SK-N-SH (cell line): ENCODE measurements at regions not wholly inside any gene's neighbourhood (a gene's known extent, or its start where the extent isn't known, plus 50 kb on each side); places are given as distances from the start of the nearest gene placed in this dataset.

ENCODE experiments used
- CTCF ChIA-PET: fragments of 300-600, 350-600 bp; formaldehyde crosslinking; extraction: SDS; loops from one replicate; lab custom pipeline; 2021; lab: Yijun Ruan, JAX
- POLR2A ChIA-PET: fragments of 350-600 bp; sonication (Branson Sonifier 250); formaldehyde crosslinking; extraction: SDS; loops from one replicate; lab custom pipeline; 2020; ENCODE audit warnings: antibody characterized with exemption, inconsistent platforms; lab: Yijun Ruan, JAX
- DNase-seq: peaks from one replicate; pipeline ENCODE4 v3.0.0; 2012
- H2AFZ ChIP-seq: fragments of 200-600 bp; sonication (generic); 2 replicates; pipeline ENCODE4 v1.8.1; 2016; ENCODE audit warnings: antibody characterized with exemption, mild to moderate bottlenecking, low read depth
- H3F3A ChIP-seq: fragments of 200-600 bp; sonication (generic); replicated peaks from 2 replicates; pipeline ENCODE3; 2016; ENCODE audit warnings: antibody characterized with exemption, mild to moderate bottlenecking; ENCODE audit not compliant: insufficient read depth
- H3K27ac ChIP-seq, 2 experiments: fragments of 200-500 bp in 1 of 2; fragments of 200-600 bp in 1 of 2; sonication (Bioruptor generic) in 1 of 2; sonication (generic), shearing (Covaris generic) in 1 of 2; 2 replicates each; pipeline versions ENCODE4 v1.5.1 to v1.6.1; 2014 to 2016; ENCODE audit warnings: low read depth in 2 of 2, inconsistent platforms in 1 of 2, low read length in 1 of 2, mild to moderate bottlenecking in 1 of 2, mixed read lengths in 1 of 2
- H3K27me3 ChIP-seq: fragments of 200-600 bp; sonication (generic), shearing (Covaris generic); 2 replicates; pipeline ENCODE4 v1.6.1; 2016; ENCODE audit warnings: mixed run types; ENCODE audit not compliant: insufficient read depth
- H3K36me3 ChIP-seq, 2 experiments: fragments of 200-500 bp in 1 of 2; fragments of 200-600 bp in 1 of 2; sonication (Bioruptor generic) in 1 of 2; sonication (generic) in 1 of 2; replicated peaks in 1 of 2; 2 replicates each; pipeline versions ENCODE3 to v1.5.1; 2014 to 2016; ENCODE audit warnings: low read length in 1 of 2, mild to moderate bottlenecking in 1 of 2; ENCODE audit not compliant: insufficient read depth in 2 of 2, control insufficient read depth in 1 of 2
- H3K4me1 ChIP-seq, 2 experiments: fragments of 200-500 bp in 1 of 2; fragments of 200-600 bp in 1 of 2; sonication (Bioruptor generic) in 1 of 2; sonication (generic), shearing (Covaris generic) in 1 of 2; 2 replicates each; pipeline versions ENCODE4 v1.5.1 to v1.6.1; 2014 to 2016; ENCODE audit warnings: low read depth in 1 of 2, low read length in 1 of 2, mixed run types in 1 of 2; ENCODE audit not compliant: insufficient read depth in 2 of 2, control insufficient read depth in 1 of 2
- H3K4me2 ChIP-seq: fragments of 200-600 bp; sonication (generic), shearing (Covaris generic); 2 replicates; pipeline ENCODE4 v1.6.1; 2017; ENCODE audit warnings: mixed run types
- H3K4me3 ChIP-seq, 2 experiments: fragments of 200-500 bp in 1 of 2; fragments of 200-600 bp in 1 of 2; sonication (Bioruptor generic) in 1 of 2; sonication (generic), shearing (Covaris generic) in 1 of 2; 2 replicates each; pipeline versions ENCODE4 v1.5.1 to v1.8.1; 2014 to 2016; ENCODE audit warnings: low read depth in 2 of 2, inconsistent platforms in 1 of 2, low read length in 1 of 2, mild to moderate bottlenecking in 1 of 2, mixed read lengths in 1 of 2, moderate library complexity in 1 of 2
- H3K79me2 ChIP-seq: fragments of 200-600 bp; sonication (generic); 2 replicates; pipeline ENCODE4 v1.8.1; 2017; ENCODE audit warnings: mild to moderate bottlenecking; ENCODE audit not compliant: insufficient read depth
- H3K9ac ChIP-seq: fragments of 200-600 bp; sonication (generic); 2 replicates; pipeline ENCODE4 v1.6.1; 2017; ENCODE audit warnings: mixed run types
- H3K9me2 ChIP-seq: fragments of 200-600 bp; sonication (generic); 2 replicates; pipeline ENCODE4 v1.6.1; 2017; ENCODE audit warnings: mixed run types
- H3K9me3 ChIP-seq: fragments of 200-600 bp; sonication (generic); 2 replicates; pipeline ENCODE4 v1.6.1; 2017; ENCODE audit warnings: mixed run types, mild to moderate bottlenecking, moderate library complexity
- H4K20me1 ChIP-seq: fragments of 200-600 bp; sonication (generic); 2 replicates; pipeline ENCODE4 v1.6.1; 2017; ENCODE audit warnings: mild to moderate bottlenecking, mixed run types; ENCODE audit not compliant: insufficient read depth
- FOXJ3 ChIP-seq: sonication (generic); formaldehyde crosslinking; IDR thresholded peaks from 2 replicates; pipeline ENCODE4 v1.5.1; 2020; ENCODE audit warnings: mild to moderate bottlenecking, missing genetic modification reagents
- FOXM1 ChIP-seq: IDR thresholded peaks from 2 replicates; pipeline ENCODE4 v1.4.0; 2012; ENCODE audit warnings: low read depth, mild to moderate bottlenecking
- GABPA ChIP-seq: IDR thresholded peaks from 2 replicates; pipeline ENCODE4 v1.4.0; 2012; ENCODE audit warnings: low read depth, mild to moderate bottlenecking
- GATA2 ChIP-seq: sonication (generic); formaldehyde crosslinking; IDR thresholded peaks from 2 replicates; pipeline ENCODE4 v1.5.0; 2020; ENCODE audit warnings: mild to moderate bottlenecking, missing genetic modification reagents
- MXI1 ChIP-seq: IDR thresholded peaks from 2 replicates; pipeline ENCODE4 v1.6.1; 2012; ENCODE audit warnings: mild to moderate bottlenecking, low read depth, low read length, improper control_type of control experiment
- NRF1 ChIP-seq: IDR thresholded peaks from 2 replicates; pipeline ENCODE4 v1.6.1; 2012; ENCODE audit warnings: low read depth, mild to moderate bottlenecking, low read length
- POLR2AphosphoS5 ChIP-seq: IDR thresholded peaks from 2 replicates; pipeline ENCODE4 v1.6.1; 2012; ENCODE audit warnings: low read depth, low read length
- RCOR1 ChIP-seq: fragments of 150-350 bp; IDR thresholded peaks from 2 replicates; pipeline ENCODE4 v1.6.1; 2017; ENCODE audit warnings: antibody characterized with exemption, low read length
- SMC3 ChIP-seq: IDR thresholded peaks from 2 replicates; pipeline ENCODE4 v1.6.1; 2012; ENCODE audit warnings: low read depth, low read length, improper control_type of control experiment
- TAF1 ChIP-seq: IDR thresholded peaks from 2 replicates; pipeline ENCODE4 v1.6.1; 2012; ENCODE audit warnings: low read depth, mild to moderate bottlenecking, low read length, moderate library complexity, borderline replicate concordance
- TEAD4 ChIP-seq: IDR thresholded peaks from 2 replicates; pipeline ENCODE4 v1.4.0; 2012; ENCODE audit warnings: mild to moderate bottlenecking, borderline replicate concordance; ENCODE audit not compliant: insufficient read depth
- YY1 ChIP-seq: IDR thresholded peaks from 2 replicates; pipeline ENCODE4 v1.4.0; 2012; ENCODE audit warnings: low read depth, mild to moderate bottlenecking
- WGBS: methylation state at CpG from one replicate; pipeline ENCODE4 v1.1.6; 2017; ENCODE audit warnings: low lambda C conversion rate; 5-methylcytosine and 5-hydroxymethylcytosine counted together
- TF ChIP-seq, protein P1 (sequence below): IDR thresholded peaks from 2 replicates; pipeline ENCODE4; 2012
- TF ChIP-seq, protein P2 (sequence below): IDR thresholded peaks from 2 replicates; pipeline ENCODE4 v1.4.0; 2012; ENCODE audit warnings: low read depth
- TF ChIP-seq, protein P3 (sequence below): fragments of 200-600 bp; sonication (generic); IDR thresholded peaks from 2 replicates; pipeline ENCODE4 v1.6.1; 2017; ENCODE audit warnings: antibody characterized with exemption, mild to moderate bottlenecking, moderate library complexity

DNA sequence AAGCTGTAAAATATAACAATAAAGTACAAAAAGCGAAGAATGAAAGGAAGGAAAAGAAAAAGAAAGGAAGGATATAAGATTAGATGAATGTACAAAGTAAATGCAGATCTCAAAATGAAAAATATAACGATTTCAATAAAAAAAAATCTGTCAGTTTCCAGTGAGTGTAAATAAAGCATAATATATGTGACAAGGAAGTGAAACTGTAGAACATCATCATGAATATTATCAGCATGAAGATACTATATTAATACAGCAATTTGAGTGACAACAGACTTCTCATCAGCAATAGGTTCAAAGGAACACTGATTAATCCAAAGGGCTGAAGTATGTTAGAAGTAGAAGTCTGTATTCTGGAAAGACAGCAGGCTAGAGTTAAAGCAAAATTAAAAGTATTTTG is 659.5 kb upstream of the MBL2 start:
- no peak for DNase-seq
- H3K27ac ChIP-seq: no peak overlapping the region
- TF ChIP-seq, protein P1, sequence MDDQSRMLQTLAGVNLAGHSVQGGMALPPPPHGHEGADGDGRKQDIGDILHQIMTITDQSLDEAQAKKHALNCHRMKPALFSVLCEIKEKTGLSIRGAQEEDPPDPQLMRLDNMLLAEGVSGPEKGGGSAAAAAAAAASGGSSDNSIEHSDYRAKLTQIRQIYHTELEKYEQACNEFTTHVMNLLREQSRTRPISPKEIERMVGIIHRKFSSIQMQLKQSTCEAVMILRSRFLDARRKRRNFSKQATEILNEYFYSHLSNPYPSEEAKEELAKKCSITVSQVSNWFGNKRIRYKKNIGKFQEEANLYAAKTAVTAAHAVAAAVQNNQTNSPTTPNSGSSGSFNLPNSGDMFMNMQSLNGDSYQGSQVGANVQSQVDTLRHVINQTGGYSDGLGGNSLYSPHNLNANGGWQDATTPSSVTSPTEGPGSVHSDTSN: no peak
- TF ChIP-seq MXI1 (no peak), FOXJ3 (no peak), NRF1 (no peak), GATA2 (CRISPR knock-in tag) (no peak), GABPA (no peak), FOXM1 (no peak), RCOR1 (no peak), YY1 (no peak)
- TF ChIP-seq, protein P2, sequence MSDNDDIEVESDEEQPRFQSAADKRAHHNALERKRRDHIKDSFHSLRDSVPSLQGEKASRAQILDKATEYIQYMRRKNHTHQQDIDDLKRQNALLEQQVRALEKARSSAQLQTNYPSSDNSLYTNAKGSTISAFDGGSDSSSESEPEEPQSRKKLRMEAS: no peak
- TF ChIP-seq, all 33 proteins: peak for 0
- POLR2A ChIA-PET: no interaction called here
- no peaks in the 10 kb centered on the region for H3K27me3 ChIP-seq
- CTCF ChIA-PET: no interaction called here
- no peak overlapping the region for H3K4me2 ChIP-seq
- no peaks in the 10 kb centered on the region for H3K79me2 ChIP-seq
- no peaks in the 10 kb centered on the region for H3K4me1 ChIP-seq
- no peaks in the 10 kb centered on the region for H3K9me3 ChIP-seq
- H3K9ac ChIP-seq: no peak overlapping the region
- H3F3A ChIP-seq: no peaks in the 10 kb centered on the region
- 44% methylated on average over 2 of the region's 2 CpGs for WGBS
- H3K9me2 ChIP-seq: no peaks in the 10 kb centered on the region
- no peaks in the 10 kb centered on the region for H4K20me1 ChIP-seq
- H2AFZ ChIP-seq: 0 out of 2 replicates have a peak overlapping the region, but pooled peaks have one; percentile 13
- no peak overlapping the region for H3K4me3 ChIP-seq
- H3K36me3 ChIP-seq: no peaks in the 10 kb centered on the region

DNA sequence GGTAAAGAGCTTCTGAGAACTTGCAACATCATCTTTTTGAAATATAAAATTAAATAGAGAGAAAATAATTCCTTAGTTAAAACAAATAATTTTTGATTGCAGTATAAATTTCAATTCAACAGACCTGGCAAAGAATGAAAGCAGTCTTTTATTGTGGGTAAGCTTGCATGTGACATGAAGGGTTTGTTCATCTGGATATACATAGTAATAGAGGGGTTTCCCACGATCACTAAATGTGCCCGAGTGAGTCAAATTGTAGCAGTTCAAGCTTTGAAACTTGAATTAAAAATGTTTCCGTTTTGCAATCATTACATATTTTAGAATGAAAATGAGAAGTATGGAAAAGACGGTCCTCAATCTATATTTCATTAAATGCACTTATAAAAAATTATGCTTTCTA is 658.4 kb upstream of the MBL2 start:
- Histone ChIP-seq H3K4me2 (no peak overlapping the region), H2AFZ (no peak overlapping the region), H3K36me3 (no peaks in the 10 kb centered on the region), H3K9me2 (no peaks in the 10 kb centered on the region), H3K4me3 (no peak overlapping the region), H4K20me1 (no peaks in the 10 kb centered on the region), H3K4me1 (no peaks in the 10 kb centered on the region), H3K9ac (no peak overlapping the region), H3K27me3 (no peaks in the 10 kb centered on the region), H3F3A (no peaks in the 10 kb centered on the region), H3K27ac (no peak overlapping the region), H3K9me3 (no peaks in the 10 kb centered on the region), H3K79me2 (no peaks in the 10 kb centered on the region)
- CTCF ChIA-PET: interaction anchor here (0.8 kb wide), 1 partner anchor 19 kb away, joined by 3 read pairs; no protein-coding TSS in a partner anchor
- POLR2A ChIA-PET: no interaction called here
- TF ChIP-seq TAF1: no peak
- TF ChIP-seq GATA2 (CRISPR knock-in tag): no peak
- no peak for TF ChIP-seq SMC3
- TF ChIP-seq TEAD4: no peak
- TF ChIP-seq, protein P3, sequence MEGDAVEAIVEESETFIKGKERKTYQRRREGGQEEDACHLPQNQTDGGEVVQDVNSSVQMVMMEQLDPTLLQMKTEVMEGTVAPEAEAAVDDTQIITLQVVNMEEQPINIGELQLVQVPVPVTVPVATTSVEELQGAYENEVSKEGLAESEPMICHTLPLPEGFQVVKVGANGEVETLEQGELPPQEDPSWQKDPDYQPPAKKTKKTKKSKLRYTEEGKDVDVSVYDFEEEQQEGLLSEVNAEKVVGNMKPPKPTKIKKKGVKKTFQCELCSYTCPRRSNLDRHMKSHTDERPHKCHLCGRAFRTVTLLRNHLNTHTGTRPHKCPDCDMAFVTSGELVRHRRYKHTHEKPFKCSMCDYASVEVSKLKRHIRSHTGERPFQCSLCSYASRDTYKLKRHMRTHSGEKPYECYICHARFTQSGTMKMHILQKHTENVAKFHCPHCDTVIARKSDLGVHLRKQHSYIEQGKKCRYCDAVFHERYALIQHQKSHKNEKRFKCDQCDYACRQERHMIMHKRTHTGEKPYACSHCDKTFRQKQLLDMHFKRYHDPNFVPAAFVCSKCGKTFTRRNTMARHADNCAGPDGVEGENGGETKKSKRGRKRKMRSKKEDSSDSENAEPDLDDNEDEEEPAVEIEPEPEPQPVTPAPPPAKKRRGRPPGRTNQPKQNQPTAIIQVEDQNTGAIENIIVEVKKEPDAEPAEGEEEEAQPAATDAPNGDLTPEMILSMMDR: no peak
- no peak for TF ChIP-seq POLR2AphosphoS5
- TF ChIP-seq FOXJ3: no peak
- TF ChIP-seq RCOR1: no peak
- TF ChIP-seq YY1: no peak
- 52% methylated on average over 4 of the region's 4 CpGs for WGBS
- DNase-seq: no peak
